SK-N-SH treated with all-trans-retinoic acid at 6 μM for 48 hours (cell line): ENCODE measurements at regions not wholly inside any gene's neighbourhood (a gene's known extent, or its start where the extent isn't known, plus 50 kb on each side); places are given as distances from the start of the nearest gene placed in this dataset.

Experiments
- ATAC-seq: fragments of 200-7000 bp; cut with Tn5 transposase; 3 replicates; pipeline ENCODE4 v1.9.1; 2020; ENCODE audit warnings: mild to moderate bottlenecking, moderate library complexity
- BACH2 ChIP-seq: fragments of 250-450 bp; sonication (Bioruptor Pico); IDR thresholded peaks from 2 replicates; pipeline ENCODE4 v1.9.0; 2021; ENCODE audit warnings: mild to moderate bottlenecking, borderline replicate concordance
- CREB5 ChIP-seq: fragments of 250-450 bp; sonication (Bioruptor Pico); IDR thresholded peaks from 2 replicates; pipeline ENCODE4 v1.5.1; 2020; ENCODE audit warnings: low read depth, mild to moderate bottlenecking, moderate library complexity
- CSDC2 ChIP-seq: fragments of 250-450 bp; sonication (Bioruptor Pico); IDR thresholded peaks from 2 replicates; pipeline ENCODE4 v1.5.0; 2020; ENCODE audit warnings: mild to moderate bottlenecking, moderate library complexity
- CSRNP3 ChIP-seq: fragments of 250-450 bp; sonication (Bioruptor Pico); IDR thresholded peaks from 2 replicates; pipeline ENCODE4 v1.5.1; 2021; ENCODE audit warnings: mild to moderate bottlenecking, moderate library complexity
- ESRRG ChIP-seq: fragments of 250-450 bp; sonication (Bioruptor Pico); IDR thresholded peaks from 2 replicates; pipeline ENCODE4 v1.6.1; 2021; ENCODE audit warnings: mild to moderate bottlenecking
- GLIS3 ChIP-seq: fragments of 250-450 bp; sonication (Bioruptor Pico); IDR thresholded peaks from 2 replicates; pipeline ENCODE4 v1.5.0; 2020; ENCODE audit warnings: mild to moderate bottlenecking, moderate library complexity
- ISL1 ChIP-seq: fragments of 250-450 bp; sonication (Bioruptor Pico); IDR thresholded peaks from 2 replicates; pipeline ENCODE4 v2.1.2; 2022; ENCODE audit warnings: mild to moderate bottlenecking, moderate library complexity
- OSR1 ChIP-seq: fragments of 250-450 bp; sonication (Bioruptor Pico); IDR thresholded peaks from 2 replicates; pipeline ENCODE4 v1.8.0; 2022; ENCODE audit warnings: moderate library complexity, mild to moderate bottlenecking, inconsistent platforms
- PPARA ChIP-seq: fragments of 250-450 bp; sonication (Bioruptor Pico); IDR thresholded peaks from 2 replicates; pipeline ENCODE4 v1.5.0; 2020; ENCODE audit warnings: mild to moderate bottlenecking, borderline replicate concordance
- RARB ChIP-seq: fragments of 250-450 bp; sonication (Bioruptor Pico); IDR thresholded peaks from 2 replicates; pipeline ENCODE4 v1.8.0; 2021; ENCODE audit warnings: mild to moderate bottlenecking, moderate library complexity
- SNAI2 ChIP-seq: fragments of 250-450 bp; sonication (Bioruptor Pico); IDR thresholded peaks from 2 replicates; pipeline ENCODE4 v1.5.0; 2020; ENCODE audit warnings: mild to moderate bottlenecking, moderate library complexity
- TOX ChIP-seq: fragments of 250-450 bp; sonication (Bioruptor Pico); IDR thresholded peaks from 2 replicates; pipeline ENCODE4 v1.8.0; 2021; ENCODE audit warnings: mild to moderate bottlenecking, moderate library complexity, borderline replicate concordance
- TSHZ2 ChIP-seq: fragments of 250-450 bp; sonication (Bioruptor Pico); IDR thresholded peaks from 2 replicates; pipeline ENCODE4 v1.5.0; 2020; ENCODE audit warnings: mild to moderate bottlenecking, moderate library complexity
- ZFP3 ChIP-seq: fragments of 250-450 bp; sonication (Bioruptor Pico); IDR thresholded peaks from 2 replicates; pipeline ENCODE4 v1.5.0; 2020; ENCODE audit warnings: mild to moderate bottlenecking, moderate library complexity
- ZFP30 ChIP-seq: fragments of 450-650 bp; formaldehyde crosslinking; IDR thresholded peaks from 2 replicates; pipeline ENCODE4 v1.5.0; 2022; ENCODE audit warnings: mild to moderate bottlenecking, moderate library complexity
- ZNF565 ChIP-seq: fragments of 450-650 bp; formaldehyde crosslinking; conservative IDR thresholded peaks from 2 replicates; pipeline ENCODE4 v1.5.0; 2020; ENCODE audit warnings: low read depth, mild to moderate bottlenecking, moderate library complexity
- ZNF70 ChIP-seq: fragments of 450-650 bp; formaldehyde crosslinking; IDR thresholded peaks from 2 replicates; pipeline ENCODE4 v1.5.0; 2020; ENCODE audit warnings: mild to moderate bottlenecking, moderate library complexity
- ZNF8 ChIP-seq: fragments of 450-650 bp; formaldehyde crosslinking; IDR thresholded peaks from 2 replicates; pipeline ENCODE4 v1.5.0; 2020; ENCODE audit warnings: mild to moderate bottlenecking, moderate library complexity
- TF ChIP-seq, protein P1 (sequence below): fragments of 250-450 bp; sonication (Bioruptor Pico); IDR thresholded peaks from 2 replicates; pipeline ENCODE4 v1.8.0; 2020; ENCODE audit warnings: mild to moderate bottlenecking, moderate library complexity, borderline replicate concordance
- TF ChIP-seq, protein P2 (sequence below): fragments of 250-450 bp; sonication (Bioruptor Pico); IDR thresholded peaks from 2 replicates; pipeline ENCODE4 v1.8.0; 2021; ENCODE audit warnings: low read depth, mild to moderate bottlenecking, moderate library complexity, borderline replicate concordance

DNA sequence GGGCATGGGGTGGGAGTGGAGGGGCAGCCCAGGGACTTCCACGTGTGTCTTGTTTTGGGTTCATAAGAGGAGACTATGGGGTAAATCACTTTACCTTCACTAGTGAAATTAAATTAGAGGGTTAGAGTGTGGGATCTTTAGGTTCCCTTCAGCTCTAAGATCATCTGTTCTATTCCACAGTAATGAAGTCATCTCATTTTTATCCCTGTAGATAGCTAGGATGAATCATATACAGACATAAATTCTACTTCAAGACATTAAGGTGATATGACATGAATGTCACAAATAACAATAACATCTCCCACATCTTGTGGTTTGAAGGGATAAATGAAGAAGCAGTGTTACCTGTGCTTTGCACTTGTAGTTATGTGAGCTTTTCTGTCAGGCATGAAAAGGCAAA lies 83.8 kb downstream of the ELOVL4 start (continued):
- TF ChIP-seq, protein P1, sequence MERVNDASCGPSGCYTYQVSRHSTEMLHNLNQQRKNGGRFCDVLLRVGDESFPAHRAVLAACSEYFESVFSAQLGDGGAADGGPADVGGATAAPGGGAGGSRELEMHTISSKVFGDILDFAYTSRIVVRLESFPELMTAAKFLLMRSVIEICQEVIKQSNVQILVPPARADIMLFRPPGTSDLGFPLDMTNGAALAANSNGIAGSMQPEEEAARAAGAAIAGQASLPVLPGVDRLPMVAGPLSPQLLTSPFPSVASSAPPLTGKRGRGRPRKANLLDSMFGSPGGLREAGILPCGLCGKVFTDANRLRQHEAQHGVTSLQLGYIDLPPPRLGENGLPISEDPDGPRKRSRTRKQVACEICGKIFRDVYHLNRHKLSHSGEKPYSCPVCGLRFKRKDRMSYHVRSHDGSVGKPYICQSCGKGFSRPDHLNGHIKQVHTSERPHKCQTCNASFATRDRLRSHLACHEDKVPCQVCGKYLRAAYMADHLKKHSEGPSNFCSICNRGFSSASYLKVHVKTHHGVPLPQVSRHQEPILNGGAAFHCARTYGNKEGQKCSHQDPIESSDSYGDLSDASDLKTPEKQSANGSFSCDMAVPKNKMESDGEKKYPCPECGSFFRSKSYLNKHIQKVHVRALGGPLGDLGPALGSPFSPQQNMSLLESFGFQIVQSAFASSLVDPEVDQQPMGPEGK: no peak
- no peak for TF ChIP-seq GLIS3 (CRISPR knock-in tag)

GRCh38 chr6:79862711-79863110 lies 84.6 kb downstream of the ELOVL4 start:
- TF ChIP-seq ZNF70 (no peak), ZFP30 (CRISPR knock-in tag) (no peak), ZFP3 (CRISPR knock-in tag) (no peak), BACH2 (CRISPR knock-in tag) (no peak), TSHZ2 (CRISPR knock-in tag) (no peak), ZNF8 (CRISPR knock-in tag) (no peak), PPARA (no peak), ZNF565 (CRISPR knock-in tag) (no peak), OSR1 (CRISPR knock-in tag) (no peak)
- TF ChIP-seq, protein P1: no peak
- TF ChIP-seq, protein P2, sequence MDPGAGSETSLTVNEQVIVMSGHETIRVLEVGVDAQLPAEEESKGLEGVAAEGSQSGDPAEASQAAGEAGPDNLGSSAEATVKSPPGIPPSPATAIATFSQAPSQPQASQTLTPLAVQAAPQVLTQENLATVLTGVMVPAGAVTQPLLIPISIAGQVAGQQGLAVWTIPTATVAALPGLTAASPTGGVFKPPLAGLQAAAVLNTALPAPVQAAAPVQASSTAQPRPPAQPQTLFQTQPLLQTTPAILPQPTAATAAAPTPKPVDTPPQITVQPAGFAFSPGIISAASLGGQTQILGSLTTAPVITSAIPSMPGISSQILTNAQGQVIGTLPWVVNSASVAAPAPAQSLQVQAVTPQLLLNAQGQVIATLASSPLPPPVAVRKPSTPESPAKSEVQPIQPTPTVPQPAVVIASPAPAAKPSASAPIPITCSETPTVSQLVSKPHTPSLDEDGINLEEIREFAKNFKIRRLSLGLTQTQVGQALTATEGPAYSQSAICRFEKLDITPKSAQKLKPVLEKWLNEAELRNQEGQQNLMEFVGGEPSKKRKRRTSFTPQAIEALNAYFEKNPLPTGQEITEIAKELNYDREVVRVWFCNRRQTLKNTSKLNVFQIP (CRISPR knock-in tag): no peak
- ATAC-seq: no peak

DNA sequence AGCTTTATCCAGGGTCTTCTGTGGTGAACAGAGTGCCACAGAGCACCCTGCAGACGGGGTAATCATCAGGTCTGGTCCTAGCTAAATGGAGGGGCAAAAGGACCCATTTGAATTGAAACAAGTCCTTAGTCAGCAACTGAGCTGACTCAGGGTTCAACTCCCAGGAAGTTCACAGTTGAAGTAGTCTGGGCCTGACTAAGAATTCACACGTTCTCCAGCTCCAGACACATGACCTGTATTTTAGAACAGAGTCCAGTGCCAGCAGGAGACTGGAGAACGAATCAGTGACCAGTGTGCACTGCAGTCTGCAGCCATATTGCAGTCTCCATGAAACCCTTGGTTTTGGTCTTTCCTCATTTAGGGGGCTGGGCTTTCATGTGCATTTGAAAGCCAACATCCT lies 85.2 kb downstream of the ELOVL4 start:
- no peak for ATAC-seq

DNA sequence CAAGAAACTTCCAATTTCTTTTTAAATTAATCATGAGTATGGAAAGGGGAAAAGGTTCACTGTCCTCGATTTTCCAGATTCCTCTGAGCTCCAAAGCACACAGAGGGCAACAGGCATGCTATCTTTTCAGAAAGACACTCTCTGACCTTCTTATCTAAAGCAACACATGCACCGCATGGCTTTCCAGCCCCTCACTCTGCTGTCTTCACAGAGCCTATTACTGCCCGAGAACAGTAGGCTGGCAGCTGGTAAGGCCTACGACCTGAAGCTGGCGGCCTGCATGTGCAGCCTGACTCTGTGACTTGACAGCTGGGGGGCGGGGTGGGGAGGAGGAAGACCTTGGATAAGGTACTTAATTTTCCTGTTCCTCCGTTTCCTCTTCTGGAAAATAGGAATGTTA lies 86.3 kb downstream of the ELOVL4 start:
- TF ChIP-seq RARB (CRISPR knock-in tag) (no peak), ISL1 (CRISPR knock-in tag) (no peak), ESRRG (CRISPR knock-in tag) (no peak), ZNF70 (no peak), SNAI2 (CRISPR knock-in tag) (no peak), CREB5 (CRISPR knock-in tag) (no peak), BACH2 (CRISPR knock-in tag) (no peak), CSDC2 (CRISPR knock-in tag) (no peak), ZFP3 (CRISPR knock-in tag) (no peak), ZFP30 (CRISPR knock-in tag) (no peak), CSRNP3 (CRISPR knock-in tag) (no peak)
- TF ChIP-seq, protein P2 (CRISPR knock-in tag): no peak
- TF ChIP-seq, all 23 proteins: peak for 0
- ATAC-seq: no peak

More for the DNA sequence above, 85.2 kb downstream of the ELOVL4 start:
- TF ChIP-seq ZNF70: no peak
- TF ChIP-seq ZNF8 (CRISPR knock-in tag): no peak
- TF ChIP-seq TOX: no peak
- TF ChIP-seq RARB (CRISPR knock-in tag): no peak
